IMR-90 (cell line): ENCODE measurements at regions not wholly inside any gene's neighbourhood (a gene's known extent, or its start where the extent isn't known, plus 50 kb on each side); places are given as distances from the start of the nearest gene placed in this dataset.
A peak's percentile ranks its signal among the peaks of the same experiment; 100 is the strongest.

Source experiments
- ATAC-seq: fragments of 200-7000 bp; cut with Tn5 transposase; 2 replicates; pipeline ENCODE4 v1.9.1; 2020; ENCODE audit warnings: low read depth, mild to moderate bottlenecking, moderate library complexity
- BruUV-seq: library from RNA; stranded (reverse); fragments of 400-500 nt; replicated peaks from 2 replicates; lab custom pipeline; 2021; lab: Mats Ljungman, UMichigan
- CTCF ChIA-PET: fragments of 300-600 bp; formaldehyde crosslinking; extraction: SDS; loops from one replicate; lab custom pipeline; 2021; ENCODE audit warnings: antibody characterized with exemption; lab: Yijun Ruan, JAX
- POLR2A ChIA-PET: fragments of 300-600 bp; sonication (Branson Sonifier 250); formaldehyde crosslinking; loops from one replicate; lab custom pipeline; 2022; ENCODE audit warnings: antibody characterized with exemption; ENCODE audit not compliant: unreplicated experiment; lab: Charles Lee
- DNase-seq: peaks from one replicate; pipeline ENCODE4 v3.0.0; 2013
- H2AFZ ChIP-seq: replicated peaks from 2 replicates; pipeline ENCODE3; 2013; ENCODE audit warnings: low read length, mild to moderate bottlenecking; ENCODE audit not compliant: poor library complexity
- H2AK5ac ChIP-seq: 2 replicates; pipeline ENCODE4 v1.6.1; 2013; ENCODE audit warnings: low read depth, low read length, inconsistent platforms
- H2AK9ac ChIP-seq: replicated peaks from 2 replicates; pipeline ENCODE3; 2013; ENCODE audit warnings: mild to moderate bottlenecking, low read depth, low read length, moderate library complexity; ENCODE audit not compliant: poor library complexity
- H2BK120ac ChIP-seq: 2 replicates; pipeline ENCODE4 v1.6.1; 2013; ENCODE audit warnings: low read depth, low read length, inconsistent platforms
- H2BK15ac ChIP-seq: 3 replicates; pipeline ENCODE4 v1.6.1; 2013; ENCODE audit warnings: low read depth, low read length, inconsistent platforms
- H2BK20ac ChIP-seq: 2 replicates; pipeline ENCODE4 v1.6.1; 2013; ENCODE audit warnings: low read depth, mild to moderate bottlenecking, inconsistent platforms, low read length, moderate library complexity
- H2BK5ac ChIP-seq: 2 replicates; pipeline ENCODE4 v1.6.1; 2013; ENCODE audit warnings: mild to moderate bottlenecking, low read depth, low read length, inconsistent platforms; ENCODE audit not compliant: poor library complexity, severe bottlenecking
- H3K14ac ChIP-seq: replicated peaks from 2 replicates; pipeline ENCODE4 v1.6.1; 2013; ENCODE audit warnings: low read depth, low read length, inconsistent platforms
- H3K18ac ChIP-seq: 2 replicates; pipeline ENCODE4 v1.6.1; 2013; ENCODE audit warnings: low read depth, low read length, control low read depth
- H3K23ac ChIP-seq: 2 replicates; pipeline ENCODE4 v1.6.1; 2013; ENCODE audit warnings: low read depth, low read length, inconsistent platforms
- H3K27ac ChIP-seq: 2 replicates; pipeline ENCODE4 v1.5.1; 2013; ENCODE audit warnings: mild to moderate bottlenecking, control low read depth, low read length; ENCODE audit not compliant: insufficient read depth
- H3K27me3 ChIP-seq: 2 replicates; pipeline ENCODE4 v1.6.1; 2013; ENCODE audit warnings: low read length; ENCODE audit not compliant: control insufficient read depth, insufficient read depth
- H3K36me3 ChIP-seq: 2 replicates; pipeline ENCODE4 v1.6.1; 2013; ENCODE audit warnings: low read length, mixed read lengths; ENCODE audit not compliant: control insufficient read depth, insufficient read depth
- H3K4ac ChIP-seq: 2 replicates; pipeline ENCODE4 v1.6.1; 2013; ENCODE audit warnings: low read depth, low read length, inconsistent platforms
- H3K4me1 ChIP-seq: 2 replicates; pipeline ENCODE4 v1.6.1; 2013; ENCODE audit warnings: low read length, mixed read lengths; ENCODE audit not compliant: control insufficient read depth, insufficient read depth
- H3K4me2 ChIP-seq: 2 replicates; pipeline ENCODE4 v1.6.1; 2013; ENCODE audit warnings: low read depth, mild to moderate bottlenecking, control low read depth, low read length, moderate library complexity
- H3K4me3 ChIP-seq: 2 replicates; pipeline ENCODE4 v1.5.1; 2013; ENCODE audit warnings: low read depth, mild to moderate bottlenecking, control low read depth, low read length, moderate library complexity; ENCODE audit not compliant: insufficient read depth
- H3K56ac ChIP-seq: 2 replicates; pipeline ENCODE4 v1.6.1; 2013; ENCODE audit warnings: low read length, inconsistent platforms; ENCODE audit not compliant: insufficient read depth; ENCODE audit errors: extremely low read depth
- H3K79me1 ChIP-seq, 2 experiments: 2 replicates each; pipeline ENCODE4 v1.6.1; 2013; ENCODE audit warnings: low read length in 2 of 2, inconsistent platforms in 1 of 2, low read depth in 1 of 2
- H3K9ac ChIP-seq: 2 replicates; pipeline ENCODE4 v1.6.1; 2013; ENCODE audit warnings: low read depth, low read length, control low read depth
- H3K9me1 ChIP-seq: 2 replicates; pipeline ENCODE4 v1.6.1; 2013; ENCODE audit warnings: low read length, inconsistent platforms; ENCODE audit not compliant: insufficient read depth
- H3K9me3 ChIP-seq: 2 replicates; pipeline ENCODE4 v1.6.1; 2013; ENCODE audit warnings: low read length; ENCODE audit not compliant: control insufficient read depth, insufficient read depth
- H4K20me1 ChIP-seq: 2 replicates; pipeline ENCODE4 v1.6.1; 2013; ENCODE audit warnings: low read length, inconsistent platforms; ENCODE audit not compliant: insufficient read depth
- H4K5ac ChIP-seq: 2 replicates; pipeline ENCODE4 v1.6.1; 2013; ENCODE audit warnings: mild to moderate bottlenecking, low read depth, low read length, control low read depth
- H4K8ac ChIP-seq, 2 experiments: 2 replicates each; pipeline ENCODE4 v1.6.1; 2013; ENCODE audit warnings: low read depth in 2 of 2, low read length in 2 of 2, control low read depth in 1 of 2, inconsistent platforms in 1 of 2
- H4K91ac ChIP-seq: 2 replicates; pipeline ENCODE4 v1.6.1; 2013; ENCODE audit warnings: low read depth, low read length, inconsistent platforms; ENCODE audit not compliant: insufficient read depth
- BHLHE40 ChIP-seq: fragments of 150-350 bp; IDR thresholded peaks from 2 replicates; pipeline ENCODE4 v1.6.1; 2016; ENCODE audit warnings: mild to moderate bottlenecking, low read depth, low read length
- POLR2A ChIP-seq: IDR thresholded peaks from 2 replicates; pipeline ENCODE4 v1.6.1; 2012; ENCODE audit warnings: mild to moderate bottlenecking, low read depth, low read length
- SMC3 ChIP-seq: fragments of 150-350 bp; IDR thresholded peaks from 2 replicates; pipeline ENCODE4 v1.6.1; 2016; ENCODE audit warnings: low read depth, mild to moderate bottlenecking, antibody characterized with exemption, low read length, moderate library complexity
- WGBS, 2 experiments: methylation state at CpG; one replicate each; pipeline versions ENCODE4 v1.1.5 to v1.1.7; 2013; ENCODE audit warnings: missing lambda C conversion rate in 2 of 2; ENCODE audit not compliant: insufficient read length in 1 of 2; ENCODE audit errors: extremely low coverage in 2 of 2; 5-methylcytosine and 5-hydroxymethylcytosine counted together
- dilution Hi-C: fragments of 300-500 bp; cut with HindIII; formaldehyde crosslinking; loops from one replicate; pipeline ENCODE4 v1.14.3; 2018; ENCODE audit warnings: low sequenced_read_pairs; ENCODE audit not compliant: unreplicated experiment
- in situ Hi-C: fragments of 300-500 bp; cut with MboI; formaldehyde crosslinking; loops from 3 replicates; pipeline ENCODE4 v1.14.3; 2019; ENCODE audit warnings: low sequenced_read_pairs, inconsistent platforms, mixed read lengths
- intact Hi-C: fragments of 100-400 bp; cut with micrococcal nuclease; formaldehyde crosslinking; loops from 2 replicates; pipeline ENCODE4 v1.10.0; 2022
- TF ChIP-seq, protein P1 (sequence below): conservative IDR thresholded peaks from 2 replicates; pipeline ENCODE4 v1.5.1; 2012; ENCODE audit warnings: mild to moderate bottlenecking, low read depth, low read length, improper control_type of control experiment
- TF ChIP-seq, protein P2 (sequence below): fragments of 150-350 bp; IDR thresholded peaks from 2 replicates; pipeline ENCODE4 v1.6.1; 2016; ENCODE audit warnings: low read depth, mild to moderate bottlenecking, low read length, moderate library complexity, borderline replicate concordance

DNA sequence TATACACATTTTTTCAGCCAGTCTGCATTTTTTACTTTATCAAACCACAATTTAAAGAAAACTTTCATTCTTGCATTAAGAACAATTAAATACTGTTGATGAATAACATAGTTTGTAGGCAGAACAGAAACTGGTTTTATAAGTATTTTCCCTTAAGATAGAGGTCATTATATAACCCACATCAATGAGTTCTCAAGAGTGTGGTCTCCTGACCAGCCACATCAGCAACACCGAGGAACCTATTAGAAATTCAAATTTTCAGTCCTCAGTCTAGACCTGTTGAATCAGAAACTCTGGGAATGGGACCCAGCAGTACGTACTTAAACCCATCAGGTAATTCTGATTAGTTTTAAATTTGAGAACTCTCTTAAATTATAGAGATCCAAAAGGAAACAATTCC, 299.6 kb upstream of the ARSJ start:
- ChIA-PET POLR2A (no interaction called here), CTCF (no interaction called here)
- TF ChIP-seq BHLHE40 (no peak), POLR2A (no peak), SMC3 (no peak)
- TF ChIP-seq, protein P1, sequence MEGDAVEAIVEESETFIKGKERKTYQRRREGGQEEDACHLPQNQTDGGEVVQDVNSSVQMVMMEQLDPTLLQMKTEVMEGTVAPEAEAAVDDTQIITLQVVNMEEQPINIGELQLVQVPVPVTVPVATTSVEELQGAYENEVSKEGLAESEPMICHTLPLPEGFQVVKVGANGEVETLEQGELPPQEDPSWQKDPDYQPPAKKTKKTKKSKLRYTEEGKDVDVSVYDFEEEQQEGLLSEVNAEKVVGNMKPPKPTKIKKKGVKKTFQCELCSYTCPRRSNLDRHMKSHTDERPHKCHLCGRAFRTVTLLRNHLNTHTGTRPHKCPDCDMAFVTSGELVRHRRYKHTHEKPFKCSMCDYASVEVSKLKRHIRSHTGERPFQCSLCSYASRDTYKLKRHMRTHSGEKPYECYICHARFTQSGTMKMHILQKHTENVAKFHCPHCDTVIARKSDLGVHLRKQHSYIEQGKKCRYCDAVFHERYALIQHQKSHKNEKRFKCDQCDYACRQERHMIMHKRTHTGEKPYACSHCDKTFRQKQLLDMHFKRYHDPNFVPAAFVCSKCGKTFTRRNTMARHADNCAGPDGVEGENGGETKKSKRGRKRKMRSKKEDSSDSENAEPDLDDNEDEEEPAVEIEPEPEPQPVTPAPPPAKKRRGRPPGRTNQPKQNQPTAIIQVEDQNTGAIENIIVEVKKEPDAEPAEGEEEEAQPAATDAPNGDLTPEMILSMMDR = no peak
- TF ChIP-seq, protein P2, sequence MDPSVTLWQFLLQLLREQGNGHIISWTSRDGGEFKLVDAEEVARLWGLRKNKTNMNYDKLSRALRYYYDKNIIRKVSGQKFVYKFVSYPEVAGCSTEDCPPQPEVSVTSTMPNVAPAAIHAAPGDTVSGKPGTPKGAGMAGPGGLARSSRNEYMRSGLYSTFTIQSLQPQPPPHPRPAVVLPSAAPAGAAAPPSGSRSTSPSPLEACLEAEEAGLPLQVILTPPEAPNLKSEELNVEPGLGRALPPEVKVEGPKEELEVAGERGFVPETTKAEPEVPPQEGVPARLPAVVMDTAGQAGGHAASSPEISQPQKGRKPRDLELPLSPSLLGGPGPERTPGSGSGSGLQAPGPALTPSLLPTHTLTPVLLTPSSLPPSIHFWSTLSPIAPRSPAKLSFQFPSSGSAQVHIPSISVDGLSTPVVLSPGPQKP = no peak
- BruUV-seq = no TSS peak
- Histone ChIP-seq H3K4me1 (peaks cover 3% of the 10 kb centered on the region; the same call in 1 of the 2 replicates), H3K4me2 (no peak overlapping the region), H3K9ac (no peak overlapping the region), H3K4ac (peak overlapping the region; percentile 62; the same call in 1 of the 2 replicates), H3K79me1 (0 out of 4 replicates have a peak, but pooled peaks cover 0 to 5% of the 10 kb centered on the region in 2 experiments), H2BK20ac (peak overlapping the region; percentile 86), H2AK9ac (no peak overlapping the region), H2BK15ac (peak overlapping the region; percentile 91; the same call in 2 of the 3 replicates), H3K18ac (peak overlapping the region; percentile 88; the same call in 1 of the 2 replicates), H2AFZ (no peak overlapping the region), H3K4me3 (no peak overlapping the region), H2BK5ac (peak overlapping the region; percentile 94), H3K14ac (no peak overlapping the region; the same call in 1 of the 2 replicates), H4K8ac (peak overlapping the region in 1 of 2 experiments; percentile 38; a peak in 1 of 4 replicates), H4K20me1 (no peaks in the 10 kb centered on the region), H2AK5ac (no peak overlapping the region), H3K9me3 (no peaks in the 10 kb centered on the region), H3K27ac (no peak overlapping the region), H4K5ac (peak overlapping the region; percentile 93; the same call in 1 of the 2 replicates), H3K56ac (peak overlapping the region; percentile 28), H4K91ac (0 out of 2 replicates have a peak overlapping the region, but pooled peaks have one; percentile 11), H2BK120ac (peak overlapping the region; percentile 84), H3K27me3 (no peaks in the 10 kb centered on the region), H3K36me3 (no peaks in the 10 kb centered on the region), H3K23ac (no peak overlapping the region), H3K9me1 (no peaks in the 10 kb centered on the region)
- in situ Hi-C loops (no loop called here), dilution Hi-C loops (no loop called here), intact Hi-C loops (no loop called here)
- DNase-seq = no peak
- WGBS, 2 experiments = no CpG with 5 or more reads among the region's 2 CpGs
- no peak for ATAC-seq
